ENCODE measurements at regions not wholly inside any gene's neighbourhood (a gene's known extent, or its start where the extent isn't known, plus 50 kb on each side); places are given as distances from the start of the nearest gene placed in this dataset.

DNA sequence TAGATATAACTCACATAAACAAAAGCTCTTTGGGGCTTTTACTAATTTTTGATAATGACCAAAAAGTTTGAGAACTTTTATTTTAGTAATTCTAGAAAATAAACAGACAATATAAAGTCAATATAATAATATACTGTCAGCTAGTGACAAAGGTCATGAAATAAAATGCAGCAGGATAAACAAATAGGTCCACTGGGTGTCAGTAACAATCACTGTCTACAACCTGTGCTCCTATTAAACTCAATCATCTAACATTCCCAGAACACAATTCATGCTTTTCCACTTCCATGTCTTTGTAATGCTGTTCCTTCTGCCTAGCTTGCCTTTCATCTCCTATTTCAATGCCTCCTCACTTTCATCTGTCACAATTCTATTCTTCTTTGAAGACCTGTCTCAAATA, 186.1 kb downstream of the GIPC2 start:
- no peaks in the 10 kb centered on the region for H3K36me3 Mint-ChIP-seq
- no peaks in the 10 kb centered on the region for H3K4me1 Mint-ChIP-seq

DNA sequence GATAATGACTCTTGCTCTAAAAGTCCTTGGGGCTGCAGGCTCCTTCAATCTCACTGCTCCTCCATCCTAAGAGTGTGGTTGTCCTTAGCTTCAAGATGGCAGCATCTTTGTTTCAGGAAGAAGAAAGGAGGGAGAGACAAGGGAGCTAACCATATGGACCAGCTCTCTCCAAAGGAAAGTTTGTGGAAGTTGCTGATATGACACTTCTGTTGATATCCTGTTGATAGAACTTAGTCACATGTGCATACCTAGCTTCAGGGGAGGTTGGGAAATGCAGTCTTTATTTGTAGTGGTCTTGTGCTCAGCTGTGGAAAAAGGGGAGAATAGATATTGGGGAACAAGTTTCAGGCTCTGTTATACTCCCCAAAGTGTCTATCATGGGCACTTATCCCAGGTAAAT, 186.9 kb downstream of the GIPC2 start:
- no peak overlapping the region for H3K4me3 Mint-ChIP-seq
- no peaks in the 10 kb centered on the region for H3K27me3 Mint-ChIP-seq
- H3K27ac Mint-ChIP-seq: no peak overlapping the region
- no peaks in the 10 kb centered on the region for H3K4me1 Mint-ChIP-seq
- no peak for DNase-seq
- CTCF ChIA-PET: no interaction called here
- H3K9me3 Mint-ChIP-seq: no peaks in the 10 kb centered on the region
- H3K36me3 Mint-ChIP-seq: no peaks in the 10 kb centered on the region

More for the DNA sequence above, 186.1 kb downstream of the GIPC2 start:
- H3K27me3 Mint-ChIP-seq: no peaks in the 10 kb centered on the region
- no peak overlapping the region for H3K27ac Mint-ChIP-seq
- CTCF ChIA-PET: no interaction called here
- DNase-seq: no peak
- no peaks in the 10 kb centered on the region for H3K9me3 Mint-ChIP-seq
- no peak overlapping the region for H3K4me3 Mint-ChIP-seq

DNA sequence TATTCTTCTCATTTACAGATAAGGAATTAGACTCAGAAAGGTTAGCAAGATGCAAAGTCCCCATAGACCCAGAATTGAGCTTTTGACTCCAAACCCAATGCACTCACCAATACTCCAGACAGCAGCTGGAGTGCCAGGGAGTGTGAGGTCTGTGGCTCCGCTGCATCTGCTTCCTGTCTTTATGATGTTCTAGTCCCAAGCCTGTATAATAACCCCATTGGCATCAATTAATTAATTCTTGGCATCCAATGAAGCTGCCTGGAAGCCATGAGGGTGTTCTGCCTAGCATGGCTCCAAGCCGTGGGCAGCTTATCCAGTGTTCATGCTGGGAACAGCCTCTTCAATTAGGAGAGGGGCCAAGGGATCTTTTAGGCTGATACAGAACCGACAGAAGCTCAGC, 188.7 kb downstream of the GIPC2 start:
- H3K27ac Mint-ChIP-seq: no peak overlapping the region

DNA sequence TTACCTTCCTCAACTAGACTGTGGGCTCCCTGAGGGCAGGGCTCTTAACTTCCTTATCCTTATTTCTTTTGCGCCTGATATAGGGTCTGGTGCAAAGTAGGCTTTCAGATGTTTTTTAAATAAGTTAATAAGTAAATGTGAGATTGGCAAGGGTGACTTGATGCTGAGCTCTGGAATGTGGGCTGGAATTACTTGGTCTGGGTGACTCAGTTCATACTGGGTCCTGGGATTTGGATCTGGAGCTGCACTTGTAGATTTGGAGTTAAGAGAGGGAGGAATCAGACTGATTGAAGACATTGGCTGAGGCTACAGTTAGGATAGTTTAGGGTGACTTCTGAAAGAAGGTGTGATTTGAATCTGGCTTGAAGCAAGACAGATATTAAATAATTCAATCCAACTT, 190.9 kb downstream of the GIPC2 start:
- no peak for DNase-seq
- no peaks in the 10 kb centered on the region for H3K36me3 Mint-ChIP-seq
- CTCF ChIA-PET: no interaction called here
- no peaks in the 10 kb centered on the region for H3K4me1 Mint-ChIP-seq
- H3K27ac Mint-ChIP-seq: no peak overlapping the region
- H3K27me3 Mint-ChIP-seq: no peaks in the 10 kb centered on the region
- H3K9me3 Mint-ChIP-seq: no peaks in the 10 kb centered on the region
- H3K4me3 Mint-ChIP-seq: no peak overlapping the region

More for the DNA sequence above, 188.7 kb downstream of the GIPC2 start:
- CTCF ChIA-PET: no interaction called here
- no peak for DNase-seq
- H3K4me1 Mint-ChIP-seq: no peaks in the 10 kb centered on the region
- H3K9me3 Mint-ChIP-seq: no peaks in the 10 kb centered on the region
- H3K27me3 Mint-ChIP-seq: no peaks in the 10 kb centered on the region
- H3K36me3 Mint-ChIP-seq: no peaks in the 10 kb centered on the region
- no peak overlapping the region for H3K4me3 Mint-ChIP-seq

DNA sequence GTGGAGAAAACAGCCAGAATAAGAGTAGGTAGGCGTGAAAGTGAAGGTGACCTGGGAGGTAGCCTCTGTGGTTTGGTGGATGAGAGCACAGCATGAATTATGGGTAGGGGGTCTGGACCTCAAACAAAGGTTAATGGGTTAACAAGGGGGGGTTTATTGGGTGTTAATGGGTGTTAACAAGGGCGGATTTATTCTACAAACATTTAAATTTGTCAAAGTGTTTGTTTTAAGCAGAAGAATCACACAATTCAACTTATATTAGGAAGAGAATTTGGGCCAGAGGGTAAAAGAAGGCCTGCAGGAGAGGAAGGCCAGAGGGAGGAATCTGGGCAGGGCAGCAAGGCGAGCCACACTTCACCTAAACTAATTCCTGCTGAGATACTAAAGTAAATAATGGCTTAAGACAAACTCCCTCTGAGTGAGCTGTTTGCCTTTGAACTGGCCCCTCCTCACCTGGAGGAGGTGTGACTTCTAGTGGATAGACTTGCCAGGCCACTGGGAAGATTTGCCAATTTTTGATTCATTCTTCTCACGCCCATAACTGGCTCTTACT, 191.7 kb downstream of the GIPC2 start:
- Mint-ChIP-seq H3K27ac (no peak overlapping the region), H3K36me3 (no peaks in the 10 kb centered on the region), H3K27me3 (no peaks in the 10 kb centered on the region), H3K4me1 (no peaks in the 10 kb centered on the region), H3K4me3 (no peak overlapping the region), H3K9me3 (no peaks in the 10 kb centered on the region)
- no peak for DNase-seq
- CTCF ChIA-PET: no interaction called here

DNA sequence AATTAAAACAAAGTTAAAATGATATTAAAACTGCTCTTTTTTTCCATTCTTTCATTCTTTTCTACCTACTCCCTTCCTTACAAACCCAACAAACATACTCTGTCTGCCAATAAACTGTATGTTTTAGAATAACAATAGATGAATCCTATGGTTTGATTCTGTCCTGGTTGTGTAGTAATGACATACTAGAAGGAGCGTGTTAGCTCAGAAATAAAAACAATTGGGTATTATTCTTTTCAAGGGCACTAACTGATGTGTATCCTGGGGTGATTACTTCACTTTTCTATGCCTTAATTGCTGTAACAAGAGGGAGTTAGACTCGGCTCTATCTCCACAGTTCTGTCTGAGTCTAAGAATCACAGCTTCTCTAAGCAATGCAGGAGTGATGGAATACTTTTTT, 194.4 kb downstream of the GIPC2 start:
- H3K36me3 Mint-ChIP-seq: no peaks in the 10 kb centered on the region
- CTCF ChIA-PET: no interaction called here
- H3K4me1 Mint-ChIP-seq: no peaks in the 10 kb centered on the region
- H3K27me3 Mint-ChIP-seq: no peaks in the 10 kb centered on the region
- no peaks in the 10 kb centered on the region for H3K9me3 Mint-ChIP-seq
- H3K27ac Mint-ChIP-seq: no peak overlapping the region
- no peak for DNase-seq
- H3K4me3 Mint-ChIP-seq: no peak overlapping the region

DNA sequence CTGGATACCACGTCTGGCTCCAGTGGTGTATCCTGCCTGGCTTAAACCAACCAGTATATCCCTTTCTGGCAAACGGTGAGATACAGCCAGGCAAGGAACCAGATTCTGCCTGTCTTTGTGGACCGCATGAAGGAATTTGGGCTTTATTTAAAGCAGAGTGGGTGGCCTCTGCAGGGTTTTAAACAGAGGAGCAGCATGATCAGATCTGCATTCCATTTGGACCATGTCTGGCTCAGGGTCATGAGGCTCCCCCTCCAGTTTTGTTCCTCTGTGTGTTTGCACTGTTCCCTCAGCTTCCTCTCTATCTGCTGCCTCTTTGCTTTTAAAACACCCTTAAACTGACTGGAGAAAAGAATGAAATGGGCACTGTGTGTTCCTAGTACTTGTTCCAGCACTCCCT, 195.0 kb downstream of the GIPC2 start:
- H3K9me3 Mint-ChIP-seq: no peaks in the 10 kb centered on the region
- H3K36me3 Mint-ChIP-seq: no peaks in the 10 kb centered on the region
- H3K27me3 Mint-ChIP-seq: no peaks in the 10 kb centered on the region
- H3K4me3 Mint-ChIP-seq: no peak overlapping the region
- no peak for DNase-seq
- CTCF ChIA-PET: no interaction called here
- no peak overlapping the region for H3K27ac Mint-ChIP-seq
- no peaks in the 10 kb centered on the region for H3K4me1 Mint-ChIP-seq

DNA sequence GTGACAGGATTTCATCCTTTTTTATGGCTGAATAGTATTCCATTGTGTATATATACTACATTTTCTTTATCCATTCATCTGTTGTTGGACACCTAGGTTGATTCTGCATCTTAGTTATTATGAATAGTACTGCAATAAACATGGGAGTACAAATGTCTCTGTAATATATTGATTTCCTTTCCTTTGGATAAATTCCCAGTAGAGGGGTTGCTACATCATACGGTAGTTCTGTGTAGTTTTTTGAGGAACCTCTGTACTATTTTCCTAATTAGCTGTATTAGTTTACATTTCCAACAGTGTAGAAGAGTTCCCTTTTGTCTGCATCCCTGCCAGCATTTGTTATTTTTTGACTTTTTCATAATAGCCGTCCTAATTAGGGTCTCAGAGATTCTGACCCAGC, 201.3 kb downstream of the GIPC2 start:
- H3K36me3 Mint-ChIP-seq: no peaks in the 10 kb centered on the region
- CTCF ChIA-PET: no interaction called here
- H3K4me1 Mint-ChIP-seq: no peaks in the 10 kb centered on the region
- DNase-seq: no peak
- H3K4me3 Mint-ChIP-seq: no peak overlapping the region
- H3K9me3 Mint-ChIP-seq: no peaks in the 10 kb centered on the region
- H3K27me3 Mint-ChIP-seq: peaks cover 4% of the 10 kb centered on the region
- H3K27ac Mint-ChIP-seq: no peak overlapping the region

DNA sequence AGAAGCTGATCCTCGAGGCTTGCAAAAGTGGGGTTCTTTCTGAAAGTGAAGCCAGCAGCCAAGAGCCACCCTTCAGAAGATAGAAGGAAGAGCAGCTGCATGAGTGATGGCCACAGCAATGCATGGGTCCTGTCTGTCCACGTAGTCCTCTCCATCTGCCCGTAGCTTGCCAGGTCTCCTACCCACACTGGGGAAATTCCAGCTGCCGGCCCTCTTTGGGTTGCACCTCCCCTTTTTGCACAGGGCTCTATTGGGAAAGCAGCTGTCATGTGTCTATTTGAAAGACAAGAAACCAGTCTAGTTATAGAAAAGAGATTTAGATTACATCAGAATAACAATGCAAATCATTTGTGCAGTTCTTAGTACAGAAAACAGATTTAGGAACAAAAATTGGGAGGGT, 204.4 kb downstream of the GIPC2 start:
- no peak for DNase-seq
- H3K27me3 Mint-ChIP-seq: peaks cover 4% of the 10 kb centered on the region
- H3K27ac Mint-ChIP-seq: no peak overlapping the region
- no peaks in the 10 kb centered on the region for H3K36me3 Mint-ChIP-seq
- no peaks in the 10 kb centered on the region for H3K4me1 Mint-ChIP-seq
- H3K4me3 Mint-ChIP-seq: no peak overlapping the region
- CTCF ChIA-PET: no interaction called here
- H3K9me3 Mint-ChIP-seq: no peaks in the 10 kb centered on the region

DNA sequence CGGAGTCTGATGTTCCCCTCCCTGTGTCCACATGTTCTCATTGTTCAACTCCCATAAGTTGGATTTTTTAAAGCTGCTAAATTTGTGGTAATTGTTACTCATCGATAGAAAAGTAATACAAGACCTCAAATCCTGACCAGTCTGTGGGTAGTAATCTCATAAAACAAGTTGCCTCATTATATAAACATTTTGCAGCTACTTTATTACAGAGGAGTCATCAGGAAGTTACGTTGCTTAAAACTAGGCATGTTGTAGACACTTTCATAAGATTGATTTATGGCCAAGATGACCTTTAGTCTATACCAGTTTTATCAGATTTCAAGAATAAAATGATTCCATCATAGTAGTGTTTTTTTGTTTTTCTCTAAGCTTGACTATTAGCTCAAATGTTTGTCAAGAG, 208.8 kb downstream of the GIPC2 start:
- H3K4me1 Mint-ChIP-seq: no peaks in the 10 kb centered on the region
- H3K4me3 Mint-ChIP-seq: no peak overlapping the region
- DNase-seq: no peak
- no peak overlapping the region for H3K27ac Mint-ChIP-seq
- H3K36me3 Mint-ChIP-seq: no peaks in the 10 kb centered on the region
- H3K27me3 Mint-ChIP-seq: peaks cover 4% of the 10 kb centered on the region
- H3K9me3 Mint-ChIP-seq: no peaks in the 10 kb centered on the region
- CTCF ChIA-PET: no interaction called here

DNA sequence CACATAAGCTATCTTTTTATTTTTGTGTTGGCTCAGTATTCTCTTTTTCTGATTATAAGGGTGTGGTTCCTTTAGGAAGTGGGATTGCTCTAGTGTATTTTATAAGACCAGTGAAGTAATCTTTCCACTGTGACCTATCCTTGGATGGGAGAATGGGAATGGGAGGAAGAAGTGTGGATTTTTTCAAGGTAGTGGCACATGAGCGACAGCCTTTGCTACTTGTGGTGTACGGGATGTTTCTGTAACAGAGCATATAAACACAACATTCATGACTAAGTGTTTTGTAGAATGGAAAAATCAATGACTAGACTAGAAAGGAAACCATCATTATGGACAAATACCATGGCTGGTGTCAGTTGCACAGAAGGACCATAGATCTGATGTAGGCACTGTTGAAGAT, 209.6 kb downstream of the GIPC2 start:
- Mint-ChIP-seq H3K4me1 (no peaks in the 10 kb centered on the region), H3K36me3 (no peaks in the 10 kb centered on the region), H3K9me3 (no peaks in the 10 kb centered on the region), H3K4me3 (no peak overlapping the region), H3K27ac (no peak overlapping the region), H3K27me3 (peaks cover under 1% of the 10 kb centered on the region)
- DNase-seq: no peak
- CTCF ChIA-PET: no interaction called here

DNA sequence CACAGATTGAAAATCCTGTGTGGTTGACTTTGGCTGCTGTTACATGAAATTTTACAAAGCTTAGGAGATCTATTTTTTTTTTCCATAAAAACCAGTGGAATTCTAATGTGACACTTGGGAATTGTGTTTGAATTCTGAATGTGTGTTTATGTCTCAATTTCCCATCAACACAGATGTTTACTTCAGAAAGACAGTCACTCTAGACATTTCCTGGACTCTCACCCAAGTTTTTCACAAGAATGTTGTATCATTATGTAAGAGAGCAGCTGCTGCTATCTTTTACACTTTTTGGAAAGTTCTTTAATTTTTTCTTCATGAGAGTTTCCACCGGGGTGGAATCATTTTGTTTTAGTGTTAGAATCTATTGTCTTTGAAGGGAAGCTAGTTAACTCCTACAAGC, 210.1 kb downstream of the GIPC2 start:
- DNase-seq: no peak
- H3K4me3 Mint-ChIP-seq: no peak overlapping the region
- CTCF ChIA-PET: no interaction called here

DNA sequence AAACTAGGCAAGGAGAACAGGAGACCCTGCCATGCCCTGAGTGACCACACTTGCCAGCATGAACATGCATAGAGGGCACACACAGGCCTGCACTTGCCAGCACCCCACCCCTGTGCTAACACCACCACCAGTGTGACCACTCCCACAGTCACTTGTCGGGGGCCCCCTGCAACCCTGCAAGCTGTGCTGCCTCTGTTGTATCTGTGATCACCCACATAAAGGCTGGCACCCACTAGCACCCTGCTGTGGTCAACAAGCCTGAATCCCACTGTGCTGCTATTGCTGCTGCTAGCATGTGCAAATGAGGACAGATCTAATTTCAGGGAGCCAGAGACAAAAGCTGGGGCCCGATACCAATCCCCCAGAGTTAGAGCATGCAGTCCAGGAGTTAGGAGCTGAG, 217.7 kb downstream of the GIPC2 start:
- Mint-ChIP-seq H3K27ac (no peak overlapping the region), H3K36me3 (no peaks in the 10 kb centered on the region), H3K4me3 (no peak overlapping the region), H3K4me1 (no peaks in the 10 kb centered on the region), H3K27me3 (no peaks in the 10 kb centered on the region), H3K9me3 (no peaks in the 10 kb centered on the region)
- CTCF ChIA-PET: no interaction called here
- no peak for DNase-seq

More for the DNA sequence above, 210.1 kb downstream of the GIPC2 start:
- no peaks in the 10 kb centered on the region for H3K36me3 Mint-ChIP-seq
- no peaks in the 10 kb centered on the region for H3K9me3 Mint-ChIP-seq
- H3K27me3 Mint-ChIP-seq: no peaks in the 10 kb centered on the region
- no peaks in the 10 kb centered on the region for H3K4me1 Mint-ChIP-seq
- H3K27ac Mint-ChIP-seq: no peak overlapping the region

DNA sequence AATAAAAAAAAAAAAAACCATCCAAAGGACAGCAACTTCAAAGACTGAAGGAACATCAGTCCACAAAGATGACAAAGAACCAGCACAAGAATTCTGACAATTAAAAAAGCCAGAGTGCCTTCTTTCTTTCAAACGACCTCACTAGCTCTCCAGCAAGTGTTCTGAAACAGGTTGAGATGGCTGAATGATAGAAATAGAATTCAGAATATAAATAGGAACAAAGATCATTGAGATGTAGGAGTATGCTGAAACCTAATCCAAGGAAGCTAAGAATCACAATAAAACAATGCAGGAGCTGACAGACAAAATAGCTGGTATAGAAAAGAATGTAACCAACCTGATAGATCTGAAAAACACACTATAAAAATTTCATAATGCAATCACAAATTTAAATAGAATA, 218.2 kb downstream of the GIPC2 start:
- CTCF ChIA-PET: no interaction called here
- Mint-ChIP-seq H3K36me3 (no peaks in the 10 kb centered on the region), H3K4me3 (no peak overlapping the region), H3K27ac (no peak overlapping the region), H3K4me1 (no peaks in the 10 kb centered on the region), H3K27me3 (no peaks in the 10 kb centered on the region), H3K9me3 (no peaks in the 10 kb centered on the region)
- no peak for DNase-seq

DNA sequence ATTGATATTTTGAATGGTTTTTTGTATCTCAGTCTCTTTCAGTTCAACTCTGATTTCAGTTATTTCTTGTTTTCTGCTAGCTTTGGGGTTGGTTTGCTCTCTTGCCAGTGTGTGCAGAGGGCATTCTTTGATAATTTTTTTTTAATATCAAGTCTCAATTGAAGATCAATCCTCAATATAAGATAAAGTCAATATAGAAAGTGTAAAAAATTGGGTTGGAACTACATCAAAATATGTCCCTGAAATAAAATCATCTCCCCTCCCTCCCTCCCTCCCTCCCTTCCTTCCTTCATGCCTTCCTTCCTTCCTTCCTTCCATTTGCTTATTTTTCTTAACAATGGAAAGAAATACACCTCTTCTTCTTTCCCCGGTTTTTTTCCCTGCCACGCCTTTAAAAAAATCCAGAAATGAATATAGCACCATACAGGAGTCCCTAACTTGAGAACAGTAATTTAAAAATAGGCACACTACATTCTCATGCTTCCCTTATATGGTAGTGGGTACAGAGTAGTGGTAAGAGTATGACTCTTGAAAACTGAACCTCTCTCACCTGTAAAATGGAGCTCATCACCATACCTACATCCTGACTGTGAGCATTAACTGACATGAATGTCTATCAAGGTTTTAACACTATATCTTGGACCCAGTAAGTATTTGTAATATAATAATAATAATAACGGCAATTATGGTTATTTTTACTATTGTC, 221.9 kb downstream of the GIPC2 start:
- Mint-ChIP-seq H3K27me3 (no peaks in the 10 kb centered on the region), H3K4me3 (no peak overlapping the region), H3K27ac (no peak overlapping the region), H3K4me1 (no peaks in the 10 kb centered on the region), H3K36me3 (no peaks in the 10 kb centered on the region), H3K9me3 (no peaks in the 10 kb centered on the region)
- no peak for DNase-seq
- CTCF ChIA-PET: no interaction called here

DNA sequence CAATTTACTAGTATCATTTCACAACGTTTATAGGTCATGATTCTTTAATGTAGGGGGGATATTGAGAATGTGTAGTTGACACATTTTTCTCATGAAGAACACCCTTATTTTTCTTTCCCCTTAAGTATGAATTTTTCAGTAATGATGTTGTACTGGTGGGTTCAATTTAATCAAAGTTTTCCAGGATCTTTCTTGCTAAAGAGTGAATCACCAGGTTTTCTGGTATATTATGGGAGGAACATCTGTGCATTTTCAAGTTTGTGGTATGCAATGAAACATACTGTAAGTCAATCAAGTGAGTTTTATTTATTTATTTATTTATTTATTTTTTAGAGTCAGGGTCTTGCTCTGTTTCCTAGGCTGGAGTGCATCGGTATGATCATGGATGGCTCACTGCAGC, 221.2 kb upstream of the PTGFR start:
- H3K27me3 Mint-ChIP-seq: no peaks in the 10 kb centered on the region
- CTCF ChIA-PET: no interaction called here

More for the DNA sequence above, 221.2 kb upstream of the PTGFR start:
- no peak overlapping the region for H3K4me3 Mint-ChIP-seq
- DNase-seq: no peak
- H3K36me3 Mint-ChIP-seq: no peaks in the 10 kb centered on the region
- no peak overlapping the region for H3K27ac Mint-ChIP-seq
- H3K9me3 Mint-ChIP-seq: no peaks in the 10 kb centered on the region
- no peaks in the 10 kb centered on the region for H3K4me1 Mint-ChIP-seq

Data from activated naive CD4-positive, alpha-beta T cell treated with anti-CD3 and anti-CD28 coated beads, Interleukin-2, amount 10 ng/mL, durations not matched to agents 7 days and 5 days (primary cell).